ENCODE measurements at regions not wholly inside any gene's neighbourhood (a gene's known extent, or its start where the extent isn't known, plus 50 kb on each side); places are given as distances from the start of the nearest gene placed in this dataset.

DNA sequence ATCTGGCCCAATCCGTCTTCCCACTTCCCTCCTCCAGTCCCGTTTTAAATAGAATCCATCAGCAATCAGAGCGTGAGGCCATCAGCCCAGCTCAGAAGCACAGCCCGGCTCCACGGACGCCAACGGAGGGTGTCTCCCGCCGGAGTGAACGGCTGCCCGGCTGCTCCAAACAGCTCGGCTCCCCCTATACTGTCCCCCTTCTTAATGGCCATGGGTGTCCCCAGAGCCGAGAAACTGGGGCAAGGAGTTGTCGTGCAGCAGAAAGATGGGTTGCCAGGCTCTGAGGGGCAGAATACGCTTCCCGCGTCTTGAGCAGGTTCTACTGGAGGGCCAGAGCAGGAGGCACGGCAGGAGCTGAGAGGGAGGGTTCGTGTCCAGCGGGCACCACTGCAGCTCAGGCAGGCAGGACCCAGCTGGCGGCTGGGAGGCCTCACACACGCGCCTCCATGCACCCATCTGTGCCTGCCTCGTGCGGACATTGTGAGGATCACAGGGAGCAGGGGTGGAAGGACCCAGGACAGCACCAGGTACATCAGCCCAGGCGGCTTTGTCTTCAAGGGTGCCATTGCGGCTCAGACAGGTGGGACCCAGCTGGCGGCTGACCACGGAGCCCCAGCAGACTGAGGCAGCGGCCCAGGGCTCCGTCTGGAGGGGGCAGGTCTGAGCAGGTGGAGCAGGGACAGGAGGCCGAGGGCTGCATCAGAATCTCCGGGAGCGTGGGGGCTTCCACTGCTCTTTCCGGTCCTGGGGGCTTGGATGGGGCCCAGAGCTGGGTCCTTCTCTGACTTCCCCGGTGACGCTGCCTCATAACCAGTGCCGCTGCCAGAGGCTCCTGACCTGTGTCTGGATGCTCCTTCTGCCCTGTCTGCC is 882.7 kb downstream of the BRD1 start:
- TF ChIP-seq, protein P1, sequence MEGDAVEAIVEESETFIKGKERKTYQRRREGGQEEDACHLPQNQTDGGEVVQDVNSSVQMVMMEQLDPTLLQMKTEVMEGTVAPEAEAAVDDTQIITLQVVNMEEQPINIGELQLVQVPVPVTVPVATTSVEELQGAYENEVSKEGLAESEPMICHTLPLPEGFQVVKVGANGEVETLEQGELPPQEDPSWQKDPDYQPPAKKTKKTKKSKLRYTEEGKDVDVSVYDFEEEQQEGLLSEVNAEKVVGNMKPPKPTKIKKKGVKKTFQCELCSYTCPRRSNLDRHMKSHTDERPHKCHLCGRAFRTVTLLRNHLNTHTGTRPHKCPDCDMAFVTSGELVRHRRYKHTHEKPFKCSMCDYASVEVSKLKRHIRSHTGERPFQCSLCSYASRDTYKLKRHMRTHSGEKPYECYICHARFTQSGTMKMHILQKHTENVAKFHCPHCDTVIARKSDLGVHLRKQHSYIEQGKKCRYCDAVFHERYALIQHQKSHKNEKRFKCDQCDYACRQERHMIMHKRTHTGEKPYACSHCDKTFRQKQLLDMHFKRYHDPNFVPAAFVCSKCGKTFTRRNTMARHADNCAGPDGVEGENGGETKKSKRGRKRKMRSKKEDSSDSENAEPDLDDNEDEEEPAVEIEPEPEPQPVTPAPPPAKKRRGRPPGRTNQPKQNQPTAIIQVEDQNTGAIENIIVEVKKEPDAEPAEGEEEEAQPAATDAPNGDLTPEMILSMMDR (conservative IDR thresholded peaks at IDR 0.05; ENCODE audit: low read depth, low read length) = no peak
- H3K4me3 ChIP-seq (ENCODE audit: low read depth, low read length) = no peak overlapping the region
- no peak for DNase-seq (ENCODE audit: low read depth)

DNA sequence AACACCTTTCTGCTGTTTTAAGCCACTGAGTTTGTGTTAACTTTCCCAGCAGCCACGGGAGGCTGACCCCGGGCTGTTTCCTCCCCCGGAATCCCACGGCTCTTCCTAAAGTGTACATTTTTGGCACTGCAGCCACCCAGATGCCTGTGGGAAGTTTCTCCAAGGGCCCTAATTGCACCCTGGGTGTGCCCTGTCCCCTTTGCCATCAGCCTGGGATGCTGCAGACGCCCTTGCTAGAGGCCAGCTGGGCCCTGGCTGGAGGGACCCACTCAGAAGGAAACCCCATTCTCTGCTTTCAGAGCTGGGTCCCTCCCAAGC is 883.3 kb downstream of the BRD1 start:
- TF ChIP-seq, protein P1 (conservative IDR thresholded peaks at IDR 0.05; ENCODE audit: low read depth, low read length) = no peak
- no peak for DNase-seq (ENCODE audit: low read depth)

GRCh38 chr22:48943567-48944432 is 883.9 kb downstream of the BRD1 start:
- no peak overlapping the region for H3K4me3 ChIP-seq (ENCODE audit: low read depth, low read length)
- TF ChIP-seq, protein P1 (conservative IDR thresholded peaks at IDR 0.05; ENCODE audit: low read depth, low read length) = no peak
- DNase-seq (ENCODE audit: low read depth) = no peak

More for the DNA sequence above, 883.3 kb downstream of the BRD1 start:
- H3K4me3 ChIP-seq (ENCODE audit: low read depth, low read length) = no peak overlapping the region

DNA sequence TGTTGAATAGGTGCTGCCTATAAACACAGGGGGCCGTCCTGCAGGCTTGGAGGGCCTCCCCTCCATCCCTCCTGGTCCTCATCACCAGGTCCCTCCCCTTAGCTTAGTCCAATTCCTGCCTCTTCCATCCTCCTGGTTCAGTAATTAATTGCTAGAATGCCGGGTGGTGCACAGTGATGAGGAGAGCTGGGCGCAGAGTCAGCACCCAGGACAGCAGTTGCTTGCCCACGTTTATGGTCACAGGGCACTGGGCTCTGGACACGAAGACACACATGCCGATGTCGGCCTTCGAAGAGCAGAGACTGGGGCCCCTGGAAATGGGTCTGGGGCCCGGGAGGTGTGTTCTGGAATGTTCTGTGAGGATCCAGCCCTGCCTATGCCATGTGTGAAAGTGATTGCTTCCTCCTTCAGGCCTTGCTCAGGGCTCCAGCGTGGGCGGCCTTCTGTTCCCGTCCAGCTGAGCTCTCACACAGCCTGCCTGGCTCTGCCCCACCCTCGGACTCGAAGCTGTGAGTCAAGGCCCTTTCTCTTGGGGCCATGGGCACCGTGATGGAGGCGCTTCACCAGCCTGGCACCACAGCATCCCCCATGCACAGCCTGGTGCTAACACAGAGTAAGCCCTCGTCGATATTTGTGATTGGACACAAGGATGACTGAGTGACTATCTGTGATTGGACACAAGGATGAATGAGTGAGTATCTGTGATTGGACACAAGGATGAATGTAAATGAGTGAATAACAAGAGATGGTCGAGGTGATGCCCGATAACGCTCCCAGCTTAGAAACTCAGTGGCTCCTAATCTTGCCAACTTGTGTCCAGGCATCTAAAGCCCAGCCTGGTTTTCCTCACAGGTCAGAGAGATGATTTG is 884.7 kb downstream of the BRD1 start:
- TF ChIP-seq, protein P1 (conservative IDR thresholded peaks at IDR 0.05; ENCODE audit: low read depth, low read length) = no peak
- no peak overlapping the region for H3K4me3 ChIP-seq (ENCODE audit: low read depth, low read length)

DNA sequence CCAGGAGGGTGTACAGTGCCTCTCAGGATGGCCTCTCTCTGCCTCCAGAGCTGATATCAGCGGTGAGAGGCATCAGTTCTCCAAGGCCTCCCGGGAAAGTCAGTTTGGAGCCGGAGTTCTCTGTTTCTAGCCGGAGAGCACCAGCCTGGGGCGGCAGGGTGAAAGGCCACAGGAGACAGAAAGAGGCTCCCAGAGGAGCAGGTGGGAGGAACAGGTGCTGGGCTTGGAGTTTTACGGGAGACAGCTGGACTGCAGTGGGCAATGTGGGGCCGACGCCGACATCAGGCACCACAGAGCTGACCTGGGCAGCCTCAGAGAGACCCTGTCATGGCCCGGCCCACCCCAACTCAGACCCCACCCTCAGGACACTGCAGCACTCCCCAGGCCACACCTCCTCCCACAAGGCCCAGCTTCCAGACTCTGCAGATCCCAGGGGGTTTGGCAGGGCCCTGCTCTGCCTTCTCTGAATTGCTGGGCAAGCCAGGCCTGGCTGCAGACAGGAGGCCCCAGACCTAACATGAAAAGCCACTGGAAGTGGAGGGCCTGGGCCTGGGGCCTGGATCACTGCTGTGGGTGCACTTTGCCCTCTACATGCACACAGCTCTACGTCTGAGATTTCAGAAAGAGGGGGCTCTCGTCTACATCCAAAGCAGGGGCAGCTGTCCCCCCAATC is 885.6 kb downstream of the BRD1 start:
- TF ChIP-seq, protein P1 (conservative IDR thresholded peaks at IDR 0.05; ENCODE audit: low read depth, low read length) = no peak
- no peak for DNase-seq (ENCODE audit: low read depth)
- no peak overlapping the region for H3K4me3 ChIP-seq (ENCODE audit: low read depth, low read length)

More for the DNA sequence above, 884.7 kb downstream of the BRD1 start:
- no peak for DNase-seq (ENCODE audit: low read depth)
